KMS-11 (cell line): ENCODE measurements at regions not wholly inside any gene's neighbourhood (a gene's known extent, or its start where the extent isn't known, plus 50 kb on each side); places are given as distances from the start of the nearest gene placed in this dataset.
"Not testable (repeated sequence)": the region's sequence is repeated elsewhere in the genome, so short reads cannot be mapped to it uniquely, and the experiment has no call there.

Source experiments
- H2AFZ ChIP-seq: fragments of 200-600 bp; sonication (generic); 2 replicates; pipeline ENCODE4 v1.6.1; 2016; ENCODE audit warnings: antibody characterized with exemption, mixed run types, low read depth
- H3K27ac ChIP-seq: fragments of 200-600 bp; sonication (generic); 2 replicates; pipeline ENCODE4 v1.6.1; 2016; ENCODE audit warnings: mild to moderate bottlenecking, mixed run types
- H3K27me3 ChIP-seq: fragments of 200-600 bp; sonication (generic); 2 replicates; pipeline ENCODE4 v1.6.1; 2017; ENCODE audit warnings: mild to moderate bottlenecking, low read depth, mixed run types, moderate library complexity; ENCODE audit not compliant: insufficient read depth
- H3K36me3 ChIP-seq: fragments of 200-600 bp; sonication (generic); 2 replicates; pipeline ENCODE4 v1.6.1; 2017; ENCODE audit warnings: mild to moderate bottlenecking, mixed run types; ENCODE audit not compliant: insufficient read depth
- H3K4me1 ChIP-seq: fragments of 200-600 bp; sonication (generic); 2 replicates; pipeline ENCODE4 v1.6.1; 2016; ENCODE audit warnings: mild to moderate bottlenecking, low read depth, mixed run types; ENCODE audit not compliant: poor library complexity, severe bottlenecking
- H3K4me2 ChIP-seq: fragments of 200-600 bp; sonication (generic); 2 replicates; pipeline ENCODE4 v1.7.0; 2016; ENCODE audit warnings: mild to moderate bottlenecking, mixed run types
- H3K4me3 ChIP-seq: fragments of 200-600 bp; sonication (generic); IDR thresholded peaks from 2 replicates; pipeline ENCODE4 v1.6.1; 2017; ENCODE audit warnings: low read depth, low read length, mixed read lengths; ENCODE audit not compliant: insufficient read depth
- H3K79me2 ChIP-seq: fragments of 200-600 bp; sonication (generic); 2 replicates; pipeline ENCODE4 v1.6.1; 2016; ENCODE audit warnings: low read depth, mixed run types; ENCODE audit not compliant: insufficient read depth
- H3K9ac ChIP-seq: fragments of 200-600 bp; sonication (generic); 2 replicates; pipeline ENCODE4 v1.6.1; 2016; ENCODE audit warnings: mild to moderate bottlenecking, mixed run types
- H4K20me1 ChIP-seq: fragments of 200-600 bp; sonication (generic); 2 replicates; pipeline ENCODE4 v1.6.1; 2016; ENCODE audit warnings: mild to moderate bottlenecking, mixed run types; ENCODE audit not compliant: insufficient read depth
- CTCF ChIP-seq: fragments of 200-600 bp; sonication (generic); conservative IDR thresholded peaks from 2 replicates; pipeline ENCODE4 v1.6.1; 2017; ENCODE audit warnings: low read depth, mild to moderate bottlenecking, antibody characterized with exemption, low read length, moderate library complexity, mixed read lengths

DNA sequence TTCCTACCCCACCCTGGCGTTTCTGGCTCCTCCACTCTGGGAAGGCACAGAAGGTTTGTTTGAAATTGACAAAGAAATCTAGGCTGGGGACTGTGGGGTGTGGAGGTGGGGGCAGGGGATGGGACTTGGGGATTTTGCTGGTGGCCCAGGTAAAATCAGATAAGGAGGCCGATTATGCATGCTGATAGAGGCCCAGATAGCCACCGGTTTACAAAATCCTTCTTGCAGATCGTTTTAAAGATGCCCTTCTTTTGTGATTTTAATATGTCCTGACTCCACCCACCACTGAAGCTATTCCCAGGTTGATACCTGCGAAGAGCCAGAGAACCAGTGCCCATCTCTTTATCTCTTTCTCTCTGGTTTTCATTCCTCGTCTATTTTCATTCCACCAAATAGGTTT lies 104.9 kb downstream of the TFAP2C start:
- Histone ChIP-seq H4K20me1 (no peaks in the 10 kb centered on the region), H3K4me2 (no peak overlapping the region), H3K27me3 (no peaks in the 10 kb centered on the region), H3K27ac (no peak overlapping the region), H3K79me2 (no peaks in the 10 kb centered on the region), H2AFZ (no peak overlapping the region), H3K36me3 (no peaks in the 10 kb centered on the region), H3K4me1 (no peaks in the 10 kb centered on the region), H3K9ac (no peak overlapping the region), H3K4me3 (no peak overlapping the region)
- TF ChIP-seq CTCF = no peak

DNA sequence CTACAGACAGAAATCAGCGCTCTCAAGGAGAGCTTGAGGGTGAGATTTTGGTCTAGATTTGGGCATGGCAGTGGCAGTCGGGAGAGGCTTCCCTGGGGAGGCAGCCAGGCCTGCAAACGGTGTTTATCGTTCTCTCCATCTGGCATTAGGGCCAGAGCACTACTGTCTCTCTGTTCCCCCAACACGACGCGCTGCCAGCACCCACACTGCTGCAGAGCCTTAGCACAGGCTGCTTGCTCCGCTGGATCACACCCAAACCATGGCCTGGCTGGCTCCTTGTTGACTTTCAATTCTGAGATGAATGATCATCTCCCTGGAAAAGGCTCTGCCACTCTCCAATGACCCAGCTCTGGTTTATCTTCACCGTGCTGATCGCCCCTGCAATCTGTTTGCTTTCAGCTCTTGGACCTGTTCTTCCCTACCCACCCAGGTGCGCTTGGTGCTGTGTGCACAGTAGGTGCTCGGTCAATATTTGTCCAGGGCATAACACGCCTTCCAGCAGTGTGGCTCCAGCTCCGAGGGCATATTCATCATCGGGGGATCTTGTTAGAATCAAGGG lies 106.1 kb downstream of the TFAP2C start:
- Histone ChIP-seq H3K9ac (no peak overlapping the region), H3K4me2 (no peak overlapping the region), H2AFZ (no peak overlapping the region), H3K4me1 (no peaks in the 10 kb centered on the region), H3K4me3 (no peak overlapping the region), H3K79me2 (no peaks in the 10 kb centered on the region), H3K36me3 (no peaks in the 10 kb centered on the region), H3K27ac (no peak overlapping the region), H3K27me3 (no peaks in the 10 kb centered on the region), H4K20me1 (no peaks in the 10 kb centered on the region)
- TF ChIP-seq CTCF = no peak

- no peak overlapping the region for H2AFZ ChIP-seq
- H3K27ac ChIP-seq = no peak overlapping the region
- H3K79me2 ChIP-seq = no peaks in the 10 kb centered on the region
- no peaks in the 10 kb centered on the region for H3K4me1 ChIP-seq
- no peak overlapping the region for H3K4me3 ChIP-seq
- no peak overlapping the region for H3K4me2 ChIP-seq
- no peaks in the 10 kb centered on the region for H3K36me3 ChIP-seq
- no peak for TF ChIP-seq CTCF
- no peaks in the 10 kb centered on the region for H3K27me3 ChIP-seq
- no peaks in the 10 kb centered on the region for H4K20me1 ChIP-seq
- no peak overlapping the region for H3K9ac ChIP-seq
These were observed 107.3 kb downstream of the TFAP2C start for GRCh38 chr20:56736285-56736857.

- H3K79me2 ChIP-seq, H3K27me3 ChIP-seq, H3K27ac ChIP-seq, H3K9ac ChIP-seq, H3K4me1 ChIP-seq, H3K4me3 ChIP-seq, H3K36me3 ChIP-seq, H4K20me1 ChIP-seq, H2AFZ ChIP-seq, H3K4me2 ChIP-seq: not testable (repeated sequence)
These were observed 115.3 kb downstream of the TFAP2C start for GRCh38 chr20:56744325-56744821.

DNA sequence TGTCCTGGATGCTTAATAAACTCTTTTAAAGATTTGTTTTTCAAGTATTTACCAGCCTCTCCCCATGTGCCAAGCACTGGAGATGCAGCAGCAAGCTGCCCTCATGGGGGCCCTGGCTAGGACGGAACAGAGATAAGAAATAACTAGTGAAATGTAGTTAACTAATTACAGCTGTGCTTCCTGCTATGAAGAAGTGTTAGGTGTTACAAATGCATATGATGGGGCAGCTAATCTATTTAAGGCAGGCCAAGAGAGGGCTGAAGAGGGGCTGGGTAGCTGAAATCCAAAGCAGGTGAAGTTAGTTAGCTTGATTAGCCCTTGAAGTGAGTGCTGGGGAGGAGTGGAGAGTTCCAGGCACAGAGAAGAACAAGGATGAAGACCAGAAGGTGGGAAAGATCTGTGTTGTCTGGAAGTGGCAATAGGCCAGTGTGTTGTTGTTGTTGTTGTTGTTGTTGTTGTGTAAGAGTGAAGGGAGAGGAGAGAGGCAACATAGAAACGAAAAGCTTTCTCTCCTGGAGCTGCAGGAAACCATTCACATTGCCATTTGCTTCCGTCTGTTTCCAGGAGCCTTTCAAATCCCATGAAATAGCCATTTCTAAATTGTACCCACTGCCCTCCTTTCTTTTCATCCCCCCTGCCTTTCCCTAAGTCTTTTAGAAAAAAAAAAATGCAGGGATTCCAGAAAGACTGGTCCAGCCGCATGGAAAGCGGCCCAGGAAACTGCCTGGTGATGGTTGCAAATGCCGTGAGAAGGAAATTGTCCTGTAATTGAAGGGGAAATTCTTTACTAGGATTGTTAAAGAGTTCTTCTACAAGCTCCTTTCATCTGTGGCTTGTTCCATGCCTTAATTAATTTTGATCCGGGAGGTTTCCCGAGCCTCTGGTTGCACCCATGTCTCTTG lies 119.6 kb downstream of the TFAP2C start:
- no peaks in the 10 kb centered on the region for H3K36me3 ChIP-seq
- H3K79me2 ChIP-seq = no peaks in the 10 kb centered on the region
- no peak overlapping the region for H2AFZ ChIP-seq
- no peak overlapping the region for H3K9ac ChIP-seq
- H3K4me1 ChIP-seq = no peaks in the 10 kb centered on the region
- no peak overlapping the region for H3K27ac ChIP-seq
- H3K27me3 ChIP-seq = no peaks in the 10 kb centered on the region
- TF ChIP-seq CTCF = no peak
- H3K4me2 ChIP-seq = no peak overlapping the region
- H4K20me1 ChIP-seq = no peaks in the 10 kb centered on the region
- H3K4me3 ChIP-seq = no peak overlapping the region
